H9 (cell line): ENCODE measurements at regions not wholly inside any gene's neighbourhood (a gene's known extent, or its start where the extent isn't known, plus 50 kb on each side); places are given as distances from the start of the nearest gene placed in this dataset.

Source experiments
- DNase-seq: peaks from one replicate; pipeline ENCODE4 v3.0.0-alpha.2; 2017
- H2AFZ ChIP-seq: one replicate; pipeline ENCODE4 v1.6.1; 2013; ENCODE audit warnings: mild to moderate bottlenecking, low read length, control low read depth, moderate library complexity
- H2AK5ac ChIP-seq: 2 replicates; pipeline ENCODE4 v1.6.1; 2013; ENCODE audit warnings: low read length, control low read depth, mixed read lengths; ENCODE audit not compliant: insufficient read length
- H2BK120ac ChIP-seq: one replicate; pipeline ENCODE4 v1.6.1; 2013; ENCODE audit warnings: low read depth, mild to moderate bottlenecking, low read length, control low read depth, inconsistent platforms; ENCODE audit not compliant: poor library complexity, severe bottlenecking
- H2BK12ac ChIP-seq: 2 replicates; pipeline ENCODE4 v1.6.1; 2013; ENCODE audit warnings: low read length, control low read depth, mixed read lengths, low read depth; ENCODE audit not compliant: insufficient read length
- H2BK15ac ChIP-seq: 2 replicates; pipeline ENCODE4 v1.6.1; 2013; ENCODE audit warnings: low read depth, low read length, control low read depth
- H2BK20ac ChIP-seq: one replicate; pipeline ENCODE4 v1.6.1; 2013; ENCODE audit warnings: low read depth, mild to moderate bottlenecking, low read length, control low read depth, inconsistent platforms; ENCODE audit not compliant: poor library complexity, severe bottlenecking
- H2BK5ac ChIP-seq: 2 replicates; pipeline ENCODE4 v1.6.1; 2013; ENCODE audit warnings: low read length, control low read depth, mixed read lengths; ENCODE audit not compliant: insufficient read length
- H3K14ac ChIP-seq: 2 replicates; pipeline ENCODE4 v1.6.1; 2013; ENCODE audit warnings: low read length, control low read depth; ENCODE audit not compliant: insufficient read depth
- H3K18ac ChIP-seq: 2 replicates; pipeline ENCODE4 v1.6.1; 2013; ENCODE audit warnings: low read depth, mild to moderate bottlenecking, mixed read lengths, low read length, control low read depth; ENCODE audit not compliant: insufficient read length
- H3K23ac ChIP-seq: 2 replicates; pipeline ENCODE4 v1.6.1; 2013; ENCODE audit warnings: low read length, control low read depth, mixed read lengths, low read depth; ENCODE audit not compliant: insufficient read length
- H3K23me2 ChIP-seq: 2 replicates; pipeline ENCODE4 v1.6.1; 2013; ENCODE audit warnings: low read depth, mild to moderate bottlenecking, mixed read lengths, low read length, control low read depth; ENCODE audit not compliant: insufficient read length, poor library complexity, severe bottlenecking
- H3K27ac ChIP-seq: 2 replicates; pipeline ENCODE4 v1.5.1; 2013; ENCODE audit warnings: low read length, control low read depth, mixed read lengths, low read depth; ENCODE audit not compliant: insufficient read length
- H3K27me3 ChIP-seq: 2 replicates; pipeline ENCODE4 v1.6.1; 2013; ENCODE audit warnings: low read length, control low read depth, inconsistent platforms; ENCODE audit not compliant: insufficient read depth
- H3K4ac ChIP-seq: 2 replicates; pipeline ENCODE4 v1.6.1; 2013; ENCODE audit warnings: low read depth, mild to moderate bottlenecking, control low read depth, inconsistent platforms, low read length, moderate library complexity
- H3K4me1 ChIP-seq: 2 replicates; pipeline ENCODE4 v1.6.1; 2013; ENCODE audit warnings: low read length, control low read depth, inconsistent platforms; ENCODE audit not compliant: insufficient read depth
- H3K4me2 ChIP-seq: 2 replicates; pipeline ENCODE4 v1.6.1; 2013; ENCODE audit warnings: low read length, control low read depth, mixed read lengths; ENCODE audit not compliant: insufficient read length, insufficient read depth
- H3K56ac ChIP-seq: 2 replicates; pipeline ENCODE4 v1.6.1; 2013; ENCODE audit warnings: low read depth, mild to moderate bottlenecking, mixed read lengths, low read length, control low read depth; ENCODE audit not compliant: insufficient read length
- H3K79me1 ChIP-seq: 2 replicates; pipeline ENCODE4 v1.6.1; 2013; ENCODE audit warnings: low read depth, mild to moderate bottlenecking, moderate library complexity, low read length, control low read depth, inconsistent platforms; ENCODE audit not compliant: insufficient read depth, poor library complexity, severe bottlenecking
- H3K79me2 ChIP-seq: 2 replicates; pipeline ENCODE4 v1.6.1; 2013; ENCODE audit warnings: low read length, control low read depth, inconsistent platforms; ENCODE audit not compliant: insufficient read depth
- H3K9ac ChIP-seq: 2 replicates; pipeline ENCODE4 v1.6.1; 2013; ENCODE audit warnings: low read length, control low read depth, mixed read lengths; ENCODE audit not compliant: insufficient read length; ENCODE audit errors: extremely low read depth
- H3K9me3 ChIP-seq: one replicate; pipeline ENCODE4 v1.6.1; 2013; ENCODE audit warnings: low read depth, low read length, inconsistent platforms; ENCODE audit not compliant: control insufficient read depth
- H3T11ph ChIP-seq: one replicate; pipeline ENCODE4 v1.6.1; 2013; ENCODE audit warnings: mild to moderate bottlenecking, low read length, control low read depth, inconsistent platforms
- H4K20me1 ChIP-seq: one replicate; pipeline ENCODE4 v1.6.1; 2013; ENCODE audit not compliant: control insufficient read depth, insufficient read length, insufficient read depth
- H4K5ac ChIP-seq: 2 replicates; pipeline ENCODE4 v1.6.1; 2013; ENCODE audit warnings: low read depth, mild to moderate bottlenecking, mixed read lengths, low read length, control low read depth; ENCODE audit not compliant: insufficient read length
- H4K8ac ChIP-seq: replicated peaks from 2 replicates; pipeline ENCODE4 v1.6.1; 2013; ENCODE audit warnings: low read length, control low read depth, mixed read lengths, low read depth; ENCODE audit not compliant: insufficient read length
- H4K91ac ChIP-seq: 2 replicates; pipeline ENCODE4 v1.6.1; 2013; ENCODE audit warnings: low read depth, mild to moderate bottlenecking, moderate library complexity, mixed read lengths, low read length, control low read depth; ENCODE audit not compliant: insufficient read length
- H3K27ac Mint-ChIP-seq, 3 experiments: 2 replicates in 2 of 3; 3 replicates in 1 of 3; pipeline ENCODE4 v1.8.0; 2020 to 2021; ENCODE audit warnings: mixed read lengths in 3 of 3, mild to moderate bottlenecking in 1 of 3, moderate library complexity in 1 of 3
- H3K27me3 Mint-ChIP-seq: 2 replicates; pipeline ENCODE4 v1.8.0; 2021; ENCODE audit warnings: low read depth, mild to moderate bottlenecking, moderate library complexity, mixed read lengths
- H3K36me3 Mint-ChIP-seq, 3 experiments: 2 replicates in 2 of 3; 3 replicates in 1 of 3; pipeline ENCODE4 v1.8.0; 2020 to 2021; ENCODE audit warnings: low read depth in 3 of 3, mixed read lengths in 3 of 3; ENCODE audit not compliant: insufficient read depth in 1 of 3
- H3K4me1 Mint-ChIP-seq, 2 experiments: 2 replicates each; pipeline ENCODE4 v1.8.0; 2020; ENCODE audit warnings: mixed read lengths in 2 of 2
- H3K4me3 Mint-ChIP-seq, 2 experiments: 2 replicates in 1 of 2; 3 replicates in 1 of 2; pipeline ENCODE4 v1.8.0; 2020 to 2021; ENCODE audit warnings: mild to moderate bottlenecking in 2 of 2, mixed read lengths in 2 of 2, moderate library complexity in 1 of 2
- H3K9me3 Mint-ChIP-seq, 2 experiments: 2 replicates in 1 of 2; 3 replicates in 1 of 2; pipeline ENCODE4 v1.8.0; 2020; ENCODE audit warnings: mild to moderate bottlenecking in 2 of 2, mixed read lengths in 2 of 2, moderate library complexity in 1 of 2
- CTCF ChIP-seq: fragments of 200-600 bp; sonication (generic); conservative IDR thresholded peaks from 3 replicates; pipeline ENCODE4 v1.8.0; 2021; ENCODE audit warnings: antibody characterized with exemption, mild to moderate bottlenecking
- WGBS: extraction: QIAGEN DNeasy Blood & Tissue Kit; methylation state at CpG from one replicate; pipeline ENCODE4 v1.1.7; 2013; ENCODE audit warnings: missing lambda C conversion rate, low lambda C conversion rate, mixed read lengths; ENCODE audit not compliant: insufficient read length; ENCODE audit errors: extremely low coverage; 5-methylcytosine and 5-hydroxymethylcytosine counted together

- Histone ChIP-seq H2BK5ac (no peak overlapping the region), H3K79me1 (no peaks in the 10 kb centered on the region), H3K18ac (no peak overlapping the region), H3T11ph (no peak overlapping the region), H4K20me1 (no peaks in the 10 kb centered on the region), H3K56ac (no peak overlapping the region), H3K14ac (no peak overlapping the region), H4K8ac (no peak overlapping the region), H4K91ac (no peak overlapping the region), H3K9ac (no peak overlapping the region), H2BK20ac (no peak overlapping the region), H3K27me3 (no peaks in the 10 kb centered on the region), H3K9me3 (no peaks in the 10 kb centered on the region), H4K5ac (no peak overlapping the region), H2BK120ac (no peak overlapping the region), H3K27ac (no peak overlapping the region), H3K79me2 (no peaks in the 10 kb centered on the region), H2BK12ac (no peak overlapping the region), H2AK5ac (no peak overlapping the region), H3K23ac (no peak overlapping the region), H2AFZ (no peak overlapping the region), H3K4ac (no peak overlapping the region), H3K23me2 (no peaks in the 10 kb centered on the region), H2BK15ac (no peak overlapping the region), H3K4me1 (no peaks in the 10 kb centered on the region), H3K4me2 (no peak overlapping the region)
- no peaks in the 10 kb centered on the region; a peak in 1 of 7 replicates for H3K36me3 Mint-ChIP-seq
- H3K4me3 Mint-ChIP-seq = no peak overlapping the region
- H3K27me3 Mint-ChIP-seq = no peaks in the 10 kb centered on the region
- peaks cover under 1 to 4% of the 10 kb centered on the region in 2 experiments; a peak in 2 of 5 replicates for H3K9me3 Mint-ChIP-seq
- WGBS = no CpG with 5 or more reads among the region's 1 CpG
- no peak for DNase-seq
- no peak overlapping the region for H3K27ac Mint-ChIP-seq
- TF ChIP-seq CTCF = peak; percentile 30; the same call in 2 of the 3 replicates
- no peaks in the 10 kb centered on the region for H3K4me1 Mint-ChIP-seq
Measured at GRCh38 chr4:125928652-125929051, 613.9 kb downstream of the FAT4 start.
